GM21576 (cell line): ENCODE measurements at regions not wholly inside any gene's neighbourhood (a gene's known extent, or its start where the extent isn't known, plus 50 kb on each side); places are given as distances from the start of the nearest gene placed in this dataset.
"Not testable (repeated sequence)": the region's sequence is repeated elsewhere in the genome, so short reads cannot be mapped to it uniquely, and the experiment has no call there.

Experiments
- ATAC-seq: cut with Tn5 transposase; IDR thresholded peaks from one replicate; pipeline ENCODE4 v1.9.1; 2021; ENCODE audit warnings: mild to moderate bottlenecking, moderate library complexity; ENCODE audit not compliant: unreplicated experiment

GRCh38 chr6:120534954-120535353 lies 799.3 kb downstream of the TBC1D32 start:
- ATAC-seq, result no peak

DNA sequence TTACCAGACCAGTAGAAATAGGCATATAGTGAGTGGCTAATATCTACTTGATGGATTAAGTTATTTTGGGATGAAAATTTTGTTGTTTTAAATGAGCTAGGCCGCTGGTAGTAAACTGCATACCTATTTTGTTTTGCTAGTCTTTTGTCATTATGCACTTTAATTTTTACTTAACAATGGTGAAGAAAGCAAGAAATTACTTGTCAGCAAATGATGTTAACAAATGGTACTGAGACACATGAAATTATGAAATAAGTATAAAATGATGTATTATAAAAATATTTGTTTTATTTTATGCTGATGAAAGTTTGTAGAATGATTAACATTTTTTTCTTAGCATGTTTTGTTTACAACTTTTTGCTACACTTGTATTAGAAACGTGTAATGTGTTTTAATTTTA lies 807.7 kb downstream of the TBC1D32 start:
- ATAC-seq, result no peak

- ATAC-seq, result no peak
These were observed 819.7 kb downstream of the TBC1D32 start for GRCh38 chr6:120514544-120514943.

- ATAC-seq, result no peak
These were observed 822.6 kb downstream of the TBC1D32 start for GRCh38 chr6:120511712-120512111.

DNA sequence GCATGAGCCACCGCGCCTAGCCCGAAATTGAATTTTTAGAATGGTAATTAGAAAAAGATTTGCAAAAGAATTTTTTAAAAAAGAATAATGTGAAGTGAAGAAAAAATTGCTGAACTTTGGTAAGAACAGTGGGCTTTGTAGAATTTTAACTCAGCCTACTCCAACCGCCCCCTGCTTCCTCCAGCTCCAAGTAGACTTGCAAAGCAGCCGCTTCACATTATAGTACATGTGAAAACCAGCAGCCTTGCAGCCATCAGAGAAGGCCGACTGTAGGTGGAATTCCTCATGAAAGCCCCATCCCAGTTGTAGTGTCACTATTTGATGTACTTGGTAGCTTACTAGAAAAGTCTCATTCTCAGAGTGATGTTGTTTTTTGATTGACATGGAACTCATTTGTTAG lies 835.6 kb downstream of the TBC1D32 start:
- no peak for ATAC-seq

DNA sequence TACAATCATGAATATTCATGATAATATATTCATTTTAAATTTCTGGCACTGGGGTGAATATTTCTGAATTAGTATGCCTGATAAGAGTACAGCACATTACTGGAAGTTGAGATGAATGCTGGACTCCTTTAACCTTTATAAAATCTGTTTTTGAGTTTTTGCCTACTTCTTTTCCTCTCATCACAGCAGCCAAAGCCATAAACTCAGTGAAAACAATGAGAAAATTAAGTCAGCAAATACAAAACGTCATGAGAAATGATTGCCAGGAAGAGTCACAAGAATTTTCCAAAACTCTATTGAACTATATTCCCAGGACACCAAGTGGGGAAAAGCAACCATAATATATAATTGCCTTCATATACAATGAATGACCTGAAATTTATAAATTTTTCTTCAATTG lies 837.6 kb downstream of the TBC1D32 start:
- no peak for ATAC-seq

DNA sequence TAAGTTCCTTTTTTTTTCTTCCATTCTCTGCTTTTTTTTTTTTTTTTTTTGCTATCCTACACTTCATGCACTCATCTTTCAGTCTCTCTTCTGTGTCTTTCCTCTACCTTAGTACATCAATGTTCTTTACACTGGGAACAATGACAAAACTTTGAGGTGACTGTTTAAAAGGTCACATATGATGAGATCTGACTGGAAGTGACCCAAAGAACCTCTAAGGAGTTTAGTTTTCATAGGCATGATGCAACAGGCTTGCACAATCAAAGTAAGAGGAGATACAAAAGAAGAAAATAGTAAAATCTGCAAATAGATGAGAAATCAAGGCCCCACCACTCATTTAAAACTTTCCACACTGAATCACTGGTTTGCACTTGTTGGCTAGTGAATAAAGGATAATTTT lies 840.8 kb downstream of the TBC1D32 start:
- ATAC-seq, result no peak

GRCh38 chr6:120489941-120490340 lies 844.3 kb downstream of the TBC1D32 start:
- ATAC-seq, result no peak

GRCh38 chr6:120484146-120484545 lies 850.1 kb downstream of the TBC1D32 start:
- no peak for ATAC-seq

- ATAC-seq, result no peak
These were observed 855.6 kb downstream of the TBC1D32 start for GRCh38 chr6:120478650-120479049.

DNA sequence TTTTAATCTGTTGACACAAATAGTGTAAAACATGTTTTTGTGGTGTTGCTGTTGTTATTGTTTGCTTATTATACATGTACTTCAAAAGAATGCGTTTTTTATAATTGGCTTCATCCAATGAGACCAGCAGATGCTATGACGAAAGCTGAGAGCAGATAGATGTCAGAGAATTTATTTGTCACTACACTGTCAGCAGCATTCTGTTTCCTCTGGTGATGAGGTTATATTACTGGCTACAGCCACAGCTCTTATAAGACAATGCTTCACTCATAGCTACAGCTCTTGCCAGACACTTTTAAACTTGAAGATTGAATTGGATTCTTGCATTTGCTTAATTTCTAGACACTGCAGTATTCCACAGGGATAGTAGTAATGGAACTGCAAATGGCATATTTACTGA lies 860.5 kb downstream of the TBC1D32 start:
- no peak for ATAC-seq

- ATAC-seq, result no peak
These were observed 865.8 kb downstream of the TBC1D32 start for GRCh38 chr6:120468486-120468885.

GRCh38 chr6:120451508-120451907 lies 882.8 kb downstream of the TBC1D32 start:
- no peak for ATAC-seq

DNA sequence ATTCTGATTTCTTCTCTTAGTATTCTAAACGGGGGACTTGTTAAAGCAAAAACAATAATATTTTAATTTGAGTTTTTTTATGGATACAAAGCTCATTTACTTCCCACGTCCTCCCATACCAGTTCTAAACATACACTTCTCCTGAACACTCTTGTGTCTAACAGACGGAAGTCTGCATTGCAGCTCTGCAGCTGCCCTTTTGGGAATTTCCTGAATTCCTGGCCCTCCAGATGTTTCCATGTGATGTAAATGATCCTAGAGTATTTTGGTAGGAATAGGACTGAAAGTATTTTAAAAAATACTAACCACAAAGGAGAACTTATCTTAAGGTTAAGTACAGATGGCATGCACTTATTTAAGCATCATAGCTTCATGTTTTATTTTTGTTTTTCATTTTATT lies 886.7 kb downstream of the TBC1D32 start:
- no peak for ATAC-seq

GRCh38 chr6:120432840-120433239 lies 901.4 kb downstream of the TBC1D32 start:
- ATAC-seq, result not testable (repeated sequence)

- ATAC-seq, result no peak
These were observed 902.4 kb downstream of the TBC1D32 start for GRCh38 chr6:120431841-120432240.

DNA sequence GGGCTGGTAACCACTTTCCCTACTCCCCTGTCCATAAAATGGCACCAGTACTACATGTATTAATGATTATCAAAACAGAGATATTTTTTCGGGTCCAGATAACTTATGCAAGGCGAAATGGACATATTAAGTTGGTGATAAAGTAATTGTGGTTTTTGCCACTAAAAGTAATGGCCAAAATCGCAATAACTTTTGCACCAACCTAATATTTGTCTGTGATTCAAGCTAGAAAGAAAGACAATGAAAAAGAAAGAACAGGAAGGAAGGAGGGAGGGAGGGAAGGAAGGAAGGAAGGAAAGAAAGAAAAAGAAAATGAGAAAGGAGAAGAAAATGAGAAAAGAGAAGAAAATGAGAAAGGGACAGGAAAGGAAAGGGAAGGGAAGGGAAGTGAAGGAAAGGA lies 922.9 kb downstream of the TBC1D32 start:
- no peak for ATAC-seq

GRCh38 chr6:120410586-120410985 lies 923.7 kb downstream of the TBC1D32 start:
- no peak for ATAC-seq

DNA sequence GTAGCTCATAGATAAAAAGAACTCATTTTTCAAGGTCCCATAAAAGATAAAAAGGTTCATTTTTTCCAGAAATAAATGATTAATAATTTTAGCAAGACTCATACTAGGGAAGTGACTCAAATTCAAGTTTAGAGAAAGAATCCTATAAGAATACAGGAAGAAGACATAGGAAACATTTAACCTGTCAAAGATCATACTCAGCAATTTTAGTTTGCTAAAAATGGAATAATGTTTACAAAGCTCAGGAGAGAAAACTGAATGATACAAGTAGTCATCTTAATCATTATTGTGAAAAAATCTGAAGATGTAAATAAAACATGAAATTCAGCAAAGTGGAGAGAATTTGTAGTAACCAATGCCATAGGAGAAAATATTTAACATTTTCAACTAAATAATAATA lies 926.6 kb downstream of the TBC1D32 start:
- ATAC-seq, result no peak

DNA sequence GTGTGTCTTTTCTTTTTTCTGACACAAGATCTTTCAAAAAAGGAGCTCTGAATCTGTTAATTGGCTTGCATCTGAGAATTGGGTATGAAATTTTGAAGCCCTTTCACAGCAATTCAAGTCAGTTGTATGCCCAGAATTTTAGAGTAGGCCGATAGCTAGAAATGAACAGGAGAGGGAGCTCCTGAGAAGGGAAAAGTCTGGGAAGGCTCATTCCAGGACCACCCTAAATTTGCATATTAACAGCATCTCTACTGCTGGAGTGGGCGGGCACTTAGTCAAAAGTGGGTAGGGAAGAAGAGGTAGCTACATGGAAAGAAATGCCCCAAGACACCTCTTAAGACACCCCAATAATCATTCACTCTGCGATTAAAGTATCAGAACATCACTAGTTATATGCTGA lies 928.3 kb downstream of the TBC1D32 start:
- ATAC-seq, result no peak

GRCh38 chr6:120395784-120396183 lies 938.5 kb downstream of the TBC1D32 start:
- ATAC-seq, result no peak

DNA sequence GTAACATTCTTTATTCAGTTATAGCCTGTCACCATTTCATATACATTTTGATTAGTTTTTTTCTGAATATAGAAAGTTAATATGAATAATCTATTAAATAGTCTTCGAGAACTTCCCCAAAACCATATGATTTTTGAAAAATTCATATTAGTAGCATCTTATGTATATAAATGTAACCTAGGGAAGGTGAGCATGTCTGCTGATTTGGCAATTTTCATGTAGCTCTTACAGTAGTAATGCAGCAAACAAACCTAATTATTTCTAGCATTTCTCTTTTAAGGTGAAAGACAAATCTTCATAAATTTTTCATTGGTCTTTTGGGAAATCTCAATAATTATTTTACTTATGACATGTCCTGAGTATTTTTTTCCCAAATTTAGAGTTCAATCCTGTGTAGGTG lies 939.0 kb downstream of the TBC1D32 start:
- ATAC-seq, result no peak

GRCh38 chr6:120392941-120393340 lies 941.3 kb downstream of the TBC1D32 start:
- no peak for ATAC-seq

GRCh38 chr6:120384671-120385070 lies 949.6 kb downstream of the TBC1D32 start:
- ATAC-seq, result no peak
